Fibroblast of lung (primary cell): ENCODE measurements at regions not wholly inside any gene's neighbourhood (a gene's known extent, or its start where the extent isn't known, plus 50 kb on each side); places are given as distances from the start of the nearest gene placed in this dataset.

Source experiments
- DNase-seq, 2 donors: peaks; one replicate each; pipeline versions ENCODE4 v3.0.0 to v3.0.0-alpha.2; 2010; ENCODE audit warnings: low read depth in 2 of 2
- H2AFZ ChIP-seq: 2 replicates; pipeline ENCODE4 v1.5.1; 2012; ENCODE audit warnings: low read length, control low read depth, inconsistent platforms
- H3K27ac ChIP-seq: 2 replicates; pipeline ENCODE4 v1.5.1; 2011; ENCODE audit warnings: low read length, control low read depth; ENCODE audit not compliant: insufficient read depth
- H3K27me3 ChIP-seq: 2 replicates; pipeline ENCODE4 v1.5.1; 2011; ENCODE audit warnings: mild to moderate bottlenecking, low read length; ENCODE audit not compliant: control insufficient read depth, insufficient read depth
- H3K36me3 ChIP-seq: 2 replicates; pipeline ENCODE4 v1.5.1; 2011; ENCODE audit warnings: low read length; ENCODE audit not compliant: control insufficient read depth, insufficient read depth
- H3K4me1 ChIP-seq: 2 replicates; pipeline ENCODE4 v1.5.1; 2011; ENCODE audit warnings: low read length; ENCODE audit not compliant: control insufficient read depth, insufficient read depth; ENCODE audit errors: extremely low read depth
- H3K4me2 ChIP-seq: 2 replicates; pipeline ENCODE4 v1.5.1; 2011; ENCODE audit warnings: low read length, control low read depth; ENCODE audit not compliant: insufficient read depth; ENCODE audit errors: extremely low read depth
- H3K4me3 ChIP-seq, 4 experiments: fragments of 200-600 bp in 1 of 4; sonication (generic) in 1 of 4; replicated peaks in 1 of 4; 2 replicates each; pipeline ENCODE4 v1.5.1; 2011 to 2016; ENCODE audit warnings: low read length in 4 of 4, low read depth in 3 of 4, mild to moderate bottlenecking in 3 of 4, control low read depth in 2 of 4, inconsistent platforms in 1 of 4, mixed read lengths in 1 of 4; ENCODE audit not compliant: insufficient read depth in 1 of 4; ENCODE audit errors: control extremely low read depth in 1 of 4
- H3K79me2 ChIP-seq: 2 replicates; pipeline ENCODE4 v1.5.1; 2012; ENCODE audit warnings: mild to moderate bottlenecking, low read length, inconsistent platforms; ENCODE audit not compliant: control insufficient read depth, insufficient read depth
- H3K9ac ChIP-seq: 2 replicates; pipeline ENCODE4 v1.5.1; 2011; ENCODE audit warnings: mild to moderate bottlenecking, low read length, control low read depth; ENCODE audit not compliant: insufficient read depth
- H3K9me3 ChIP-seq: 2 replicates; pipeline ENCODE4 v1.5.1; 2012; ENCODE audit warnings: low read depth, low read length; ENCODE audit not compliant: control insufficient read depth, insufficient read depth
- H4K20me1 ChIP-seq: 2 replicates; pipeline ENCODE4 v1.5.1; 2011; ENCODE audit warnings: low read length; ENCODE audit not compliant: control insufficient read depth, insufficient read depth; ENCODE audit errors: extremely low read depth
- CTCF ChIP-seq, 2 donors: IDR thresholded peaks in 1 of 2; conservative IDR thresholded peaks in 1 of 2; 1 replicate in 1 of 2; 2 replicates in 1 of 2; pipeline ENCODE4 v1.5.1; 2011 to 2012; ENCODE audit warnings: low read length in 2 of 2, control low read depth in 1 of 2, inconsistent platforms in 1 of 2, low read depth in 1 of 2, mild to moderate bottlenecking in 1 of 2
- EZH2 ChIP-seq: IDR thresholded peaks from 2 replicates; pipeline ENCODE4 v1.5.1; 2012; ENCODE audit warnings: low read length, control low read depth, mild to moderate bottlenecking; ENCODE audit errors: missing control alignments

GRCh38 chr20:22060610-22061009 lies 355.1 kb downstream of the PAX1 start:
- Histone ChIP-seq H3K4me1 (no peaks in the 10 kb centered on the region), H3K4me2 (no peak overlapping the region), H3K9ac (no peak overlapping the region), H3K36me3 (no peaks in the 10 kb centered on the region), H3K79me2 (no peaks in the 10 kb centered on the region), H3K27me3 (no peaks in the 10 kb centered on the region), H4K20me1 (no peaks in the 10 kb centered on the region), H3K27ac (no peak overlapping the region), H3K9me3 (no peaks in the 10 kb centered on the region), H3K4me3 (no peak overlapping the region), H2AFZ (no peak overlapping the region)
- no peak for DNase-seq
- TF ChIP-seq EZH2 (no peak), CTCF (conservative IDR thresholded peaks at IDR 0.05 in 1 of 2, IDR thresholded peaks at IDR 0.05 in 1 of 2; ENCODE audit: low read depth in 1 of 2, low read length in 2 of 2) (no peak)

GRCh38 chr20:22058746-22059145 lies 353.3 kb downstream of the PAX1 start:
- no peak for DNase-seq
- Histone ChIP-seq H3K4me1 (no peaks in the 10 kb centered on the region), H3K27me3 (no peaks in the 10 kb centered on the region), H4K20me1 (no peaks in the 10 kb centered on the region), H3K27ac (no peak overlapping the region), H3K9ac (no peak overlapping the region), H3K9me3 (no peaks in the 10 kb centered on the region), H3K4me3 (no peak overlapping the region), H2AFZ (no peak overlapping the region), H3K4me2 (no peak overlapping the region), H3K79me2 (no peaks in the 10 kb centered on the region), H3K36me3 (no peaks in the 10 kb centered on the region)
- TF ChIP-seq EZH2 (no peak), CTCF (conservative IDR thresholded peaks at IDR 0.05 in 1 of 2, IDR thresholded peaks at IDR 0.05 in 1 of 2; ENCODE audit: low read depth in 1 of 2, low read length in 2 of 2) (no peak)

- Histone ChIP-seq H3K27ac (no peak overlapping the region), H2AFZ (no peak overlapping the region), H3K36me3 (no peaks in the 10 kb centered on the region), H3K4me3 (no peak overlapping the region), H3K27me3 (no peaks in the 10 kb centered on the region), H3K4me2 (no peak overlapping the region), H3K4me1 (no peaks in the 10 kb centered on the region), H4K20me1 (no peaks in the 10 kb centered on the region), H3K9me3 (no peaks in the 10 kb centered on the region), H3K9ac (no peak overlapping the region), H3K79me2 (no peaks in the 10 kb centered on the region)
- no peak for TF ChIP-seq CTCF (conservative IDR thresholded peaks at IDR 0.05 in 1 of 2, IDR thresholded peaks at IDR 0.05 in 1 of 2; ENCODE audit: low read depth in 1 of 2, low read length in 2 of 2)
- no peak for TF ChIP-seq EZH2
- no peak for DNase-seq
Observed at GRCh38 chr20:22055981-22056380, 350.5 kb downstream of the PAX1 start.
